Prostate gland (tissue), 2 donors: ENCODE measurements at regions not wholly inside any gene's neighbourhood (a gene's known extent, or its start where the extent isn't known, plus 50 kb on each side); places are given as distances from the start of the nearest gene placed in this dataset.
"Not testable (repeated sequence)": the region's sequence is repeated elsewhere in the genome, so short reads cannot be mapped to it uniquely, and the experiment has no call there.

Experiments used
- DNase-seq: peaks from one replicate; pipeline ENCODE4 v3.0.0-alpha.2; 2019; ENCODE audit warnings: low spot score
- H3K27ac ChIP-seq, 2 donors: fragments of 200-600 bp; sonication (generic); 2 replicates each; pipeline ENCODE4 v1.5.1; 2017 to 2019
- H3K27me3 ChIP-seq: fragments of 200-600 bp; sonication (generic); replicated peaks from 2 replicates; pipeline ENCODE4 v1.5.1; 2019; ENCODE audit not compliant: insufficient read depth
- H3K36me3 ChIP-seq, 2 donors: fragments of 200-600 bp; sonication (generic); 1 replicate in 1 of 2; 2 replicates in 1 of 2; pipeline versions ENCODE4 v1.5.1 to v1.8.1; 2017 to 2019
- H3K4me1 ChIP-seq: fragments of 200-600 bp; sonication (generic); replicated peaks from 2 replicates; pipeline ENCODE4 v1.5.1; 2019
- H3K4me3 ChIP-seq, 2 donors: fragments of 200-600 bp; sonication (generic); 2 replicates each; pipeline ENCODE4 v1.5.1; 2017 to 2019
- H3K9me3 ChIP-seq: fragments of 200-600 bp; sonication (generic); 2 replicates; pipeline ENCODE4 v1.5.1; 2017
- CTCF ChIP-seq, 4 experiments: fragments of 200-600 bp in 2 of 4; fragments of 450-650 bp in 2 of 4; sonication (generic) in 2 of 4; IDR thresholded peaks; 1 replicate in 3 of 4; 2 replicates in 1 of 4; pipeline ENCODE4 v1.5.1; 2016 to 2019; ENCODE audit warnings: antibody characterized with exemption in 4 of 4, mild to moderate bottlenecking in 2 of 4, moderate library complexity in 2 of 4
- POLR2A ChIP-seq: fragments of 450-650 bp; IDR thresholded peaks from one replicate; pipeline ENCODE4 v1.6.1; 2016; ENCODE audit warnings: antibody characterized with exemption, mild to moderate bottlenecking
- POLR2AphosphoS5 ChIP-seq: sonication (generic); formaldehyde crosslinking; IDR thresholded peaks from one replicate; pipeline ENCODE4 v1.6.1; 2017; ENCODE audit warnings: antibody characterized with exemption
- WGBS: methylation state at CpG from one replicate; pipeline ENCODE4 v1.1.5; 2018; 5-methylcytosine and 5-hydroxymethylcytosine counted together
- intact Hi-C: fragments of 100-400 bp; cut with DNase I; formaldehyde crosslinking; loops from one replicate; pipeline ENCODE4 v1.14.2; 2022

- H3K4me3 ChIP-seq: no peak overlapping the region
- H3K4me1 ChIP-seq: no peaks in the 10 kb centered on the region
- DNase-seq: no peak
- H3K27me3 ChIP-seq: no peaks in the 10 kb centered on the region
- WGBS: 84% methylated on average over 2 of the region's 2 CpGs
- no peak overlapping the region for H3K27ac ChIP-seq
- TF ChIP-seq CTCF (IDR thresholded peaks at IDR 0.05) (no peak), POLR2A (no peak), POLR2AphosphoS5 (no peak)
- intact Hi-C loops: no loop called here
- H3K36me3 ChIP-seq: no peaks in the 10 kb centered on the region
- no peaks in the 10 kb centered on the region for H3K9me3 ChIP-seq
These were observed 427.1 kb upstream of the CNTNAP5 start for GRCh38 chr2:123597988-123598387.

- no peaks in the 10 kb centered on the region for H3K36me3 ChIP-seq
- H3K9me3 ChIP-seq: no peaks in the 10 kb centered on the region
- H3K27ac ChIP-seq: no peak overlapping the region
- no peak overlapping the region for H3K4me3 ChIP-seq
- no peaks in the 10 kb centered on the region for H3K27me3 ChIP-seq
- no peak for TF ChIP-seq POLR2A
- TF ChIP-seq CTCF (IDR thresholded peaks at IDR 0.05): no peak
- no peak for TF ChIP-seq POLR2AphosphoS5
- 47% methylated on average over 2 of the region's 2 CpGs for WGBS
- H3K4me1 ChIP-seq: no peaks in the 10 kb centered on the region
- DNase-seq: no peak
- intact Hi-C loops: no loop called here
These were observed 418.5 kb upstream of the CNTNAP5 start for GRCh38 chr2:123606631-123607030.

- 50% methylated on average over 1 of the region's 1 CpG for WGBS
- no peaks in the 10 kb centered on the region for H3K27me3 ChIP-seq
- no peak overlapping the region for H3K27ac ChIP-seq
- no peaks in the 10 kb centered on the region for H3K36me3 ChIP-seq
- H3K4me3 ChIP-seq: no peak overlapping the region
- TF ChIP-seq POLR2A (no peak), POLR2AphosphoS5 (no peak), CTCF (IDR thresholded peaks at IDR 0.05) (no peak)
- DNase-seq: no peak
- no peaks in the 10 kb centered on the region for H3K9me3 ChIP-seq
- H3K4me1 ChIP-seq: no peaks in the 10 kb centered on the region
- intact Hi-C loops: no loop called here
These were observed 416.0 kb upstream of the CNTNAP5 start for GRCh38 chr2:123609077-123609476.

GRCh38 chr2:123614596-123614995, 410.5 kb upstream of the CNTNAP5 start:
- Histone ChIP-seq H3K27ac (no peak overlapping the region), H3K4me1 (no peaks in the 10 kb centered on the region), H3K36me3 (no peaks in the 10 kb centered on the region), H3K9me3 (no peaks in the 10 kb centered on the region), H3K4me3 (no peak overlapping the region), H3K27me3 (no peaks in the 10 kb centered on the region)
- DNase-seq: no peak
- intact Hi-C loops: no loop called here
- no peak for TF ChIP-seq POLR2A

GRCh38 chr2:123618642-123619041, 406.4 kb upstream of the CNTNAP5 start:
- WGBS: 78% methylated on average over 8 of the region's 8 CpGs
- H3K4me3 ChIP-seq, H3K36me3 ChIP-seq, H3K4me1 ChIP-seq, H3K27ac ChIP-seq, H3K27me3 ChIP-seq, intact Hi-C loops, DNase-seq, H3K9me3 ChIP-seq: not testable (repeated sequence)

- no peaks in the 10 kb centered on the region for H3K9me3 ChIP-seq
- no peaks in the 10 kb centered on the region for H3K27me3 ChIP-seq
- 86% methylated on average over 3 of the region's 3 CpGs for WGBS
- H3K4me3 ChIP-seq: no peak overlapping the region
- no peaks in the 10 kb centered on the region for H3K4me1 ChIP-seq
- no peaks in the 10 kb centered on the region for H3K36me3 ChIP-seq
- intact Hi-C loops: no loop called here
- TF ChIP-seq CTCF (IDR thresholded peaks at IDR 0.05) (no peak), POLR2A (no peak), POLR2AphosphoS5 (no peak)
- no peak overlapping the region for H3K27ac ChIP-seq
- DNase-seq: no peak
These were observed 400.3 kb upstream of the CNTNAP5 start for GRCh38 chr2:123624816-123625215.
